ENCODE measurements at regions not wholly inside any gene's neighbourhood (a gene's known extent, or its start where the extent isn't known, plus 50 kb on each side); places are given as distances from the start of the nearest gene placed in this dataset.
"Not testable (repeated sequence)": the region's sequence is repeated elsewhere in the genome, so short reads cannot be mapped to it uniquely, and the experiment has no call there.

- peak; percentile 43 for DNase-seq (ENCODE audit: low spot score)
- not testable (repeated sequence) for ATAC-seq
These were observed 1995.0 kb downstream of the FOXD4L5 start for GRCh38 chr9:63289971-63290370.

Data from left lobe of liver (tissue), 2 donors.